ENCODE measurements at regions not wholly inside any gene's neighbourhood (a gene's known extent, or its start where the extent isn't known, plus 50 kb on each side); places are given as distances from the start of the nearest gene placed in this dataset.

- no peaks in the 10 kb centered on the region for H3K9me2 ChIP-seq (ENCODE audit: insufficient read depth)
- intact Hi-C loops (cut with micrococcal nuclease), result loop anchor here (10.0 kb wide), 1 partner anchor 478 kb away; no protein-coding TSS in a partner anchor
- H3K4me1 ChIP-seq (ENCODE audit: control insufficient read depth in 1 of 2, insufficient read depth in 2 of 2, low read length in 2 of 2), result peaks cover 28 to 40% of the 10 kb centered on the region in 2 experiments
- H4K20me1 ChIP-seq (ENCODE audit: insufficient read depth), result no peaks in the 10 kb centered on the region
- BruUV-seq (replicated peaks), result no TSS peak
- H3K9me3 ChIP-seq (ENCODE audit: control insufficient read depth in 1 of 2, insufficient read depth in 1 of 2, low read depth in 1 of 2, low read length in 2 of 2), result no peaks in the 10 kb centered on the region
- no peak overlapping the region; the same call in 1 of the 2 replicates for H3K9ac ChIP-seq (ENCODE audit: low read length)
- no peaks in the 10 kb centered on the region for H3K27me3 ChIP-seq (ENCODE audit: insufficient read depth, low read length)
- peak overlapping the region; percentile 66; the same call in 1 of the 2 replicates for H3K4me2 ChIP-seq (ENCODE audit: low read length)
- no peak for DNase-seq (ENCODE audit: low read depth, low spot score)
- ATAC-seq, result no peak
- ChIA-PET RAD21 (ENCODE audit: low non-redundant PET in 1 of 2, low total read pairs in 2 of 2, uncharacterized antibody in 2 of 2, unreplicated experiment in 2 of 2) (no interaction called here), POLR2A (no interaction called here), CTCF (no interaction called here)
- H2AFZ ChIP-seq (ENCODE audit: low read depth, low read length, poor library complexity, severe bottlenecking), result no peak overlapping the region
- no peak overlapping the region for H3K4me3 ChIP-seq (replicated peaks in 1 of 2; ENCODE audit: low read depth in 1 of 2, low read length in 2 of 2)
- no peaks in the 10 kb centered on the region for H3K36me3 ChIP-seq (ENCODE audit: control insufficient read depth in 1 of 2, insufficient read depth in 2 of 2, low read length in 2 of 2)
- no peaks in the 10 kb centered on the region for H3K79me2 ChIP-seq (ENCODE audit: insufficient read depth, low read length)
- no peak overlapping the region for H3K27ac ChIP-seq (ENCODE audit: low read depth, low read length)
- TF ChIP-seq REST (IDR thresholded peaks at IDR 0.05; ENCODE audit: low read depth) (no peak), SRF (IDR thresholded peaks at IDR 0.05; ENCODE audit: low read depth) (no peak), ZBTB33 (IDR thresholded peaks at IDR 0.05; ENCODE audit: extremely low read depth, insufficient replicate concordance, low read length) (no peak), TCF7L2 (IDR thresholded peaks at IDR 0.05; ENCODE audit: borderline replicate concordance, extremely low read depth, insufficient read depth, insufficient read length) (no peak), ZFX (IDR thresholded peaks at IDR 0.05) (no peak), ZNF274 (IDR thresholded peaks at IDR 0.05; ENCODE audit: low read depth, low read length) (no peak), EZH2phosphoT487 (IDR thresholded peaks at IDR 0.05; ENCODE audit: borderline replicate concordance) (no peak), POLR2A (IDR thresholded peaks at IDR 0.05; ENCODE audit: borderline replicate concordance, extremely low read depth, insufficient read depth, insufficient read length) (no peak), ATF3 (IDR thresholded peaks at IDR 0.05) (no peak), EZH2 (IDR thresholded peaks at IDR 0.05) (no peak), CTCF (IDR thresholded peaks at IDR 0.05 in 2 of 3, conservative IDR thresholded peaks at IDR 0.05 in 1 of 3; ENCODE audit: borderline replicate concordance in 1 of 3, insufficient read depth in 1 of 3, low read depth in 2 of 3, low read length in 2 of 3) (no peak)
Measured at GRCh38 chr12:42962384-42962783, 372.8 kb upstream of the PRICKLE1 start.
